ENCODE measurements at regions not wholly inside any gene's neighbourhood (a gene's known extent, or its start where the extent isn't known, plus 50 kb on each side); places are given as distances from the start of the nearest gene placed in this dataset.

GRCh38 chr18:78898066-78898465 is 81.6 kb upstream of the SALL3 start:
- no peaks in the 10 kb centered on the region for H3K27me3 ChIP-seq (ENCODE audit: control insufficient read depth, insufficient read depth, low read length)
- H3K9ac ChIP-seq (ENCODE audit: insufficient read depth, low read length), result no peak overlapping the region
- no peaks in the 10 kb centered on the region for H3K4me1 ChIP-seq (ENCODE audit: control insufficient read depth, extremely low read depth, insufficient read depth, low read length)
- DNase-seq (ENCODE audit: low read depth in 2 of 2), result no peak
- H4K20me1 ChIP-seq (ENCODE audit: control insufficient read depth, extremely low read depth, insufficient read depth, low read length), result no peaks in the 10 kb centered on the region
- no peak overlapping the region for H3K4me2 ChIP-seq (ENCODE audit: extremely low read depth, insufficient read depth, low read length)
- H3K27ac ChIP-seq (ENCODE audit: insufficient read depth, low read length), result no peak overlapping the region
- H3K4me3 ChIP-seq (replicated peaks in 1 of 4; ENCODE audit: control extremely low read depth in 1 of 4, insufficient read depth in 1 of 4, low read depth in 3 of 4, low read length in 4 of 4), result no peak overlapping the region
- TF ChIP-seq, protein P1, sequence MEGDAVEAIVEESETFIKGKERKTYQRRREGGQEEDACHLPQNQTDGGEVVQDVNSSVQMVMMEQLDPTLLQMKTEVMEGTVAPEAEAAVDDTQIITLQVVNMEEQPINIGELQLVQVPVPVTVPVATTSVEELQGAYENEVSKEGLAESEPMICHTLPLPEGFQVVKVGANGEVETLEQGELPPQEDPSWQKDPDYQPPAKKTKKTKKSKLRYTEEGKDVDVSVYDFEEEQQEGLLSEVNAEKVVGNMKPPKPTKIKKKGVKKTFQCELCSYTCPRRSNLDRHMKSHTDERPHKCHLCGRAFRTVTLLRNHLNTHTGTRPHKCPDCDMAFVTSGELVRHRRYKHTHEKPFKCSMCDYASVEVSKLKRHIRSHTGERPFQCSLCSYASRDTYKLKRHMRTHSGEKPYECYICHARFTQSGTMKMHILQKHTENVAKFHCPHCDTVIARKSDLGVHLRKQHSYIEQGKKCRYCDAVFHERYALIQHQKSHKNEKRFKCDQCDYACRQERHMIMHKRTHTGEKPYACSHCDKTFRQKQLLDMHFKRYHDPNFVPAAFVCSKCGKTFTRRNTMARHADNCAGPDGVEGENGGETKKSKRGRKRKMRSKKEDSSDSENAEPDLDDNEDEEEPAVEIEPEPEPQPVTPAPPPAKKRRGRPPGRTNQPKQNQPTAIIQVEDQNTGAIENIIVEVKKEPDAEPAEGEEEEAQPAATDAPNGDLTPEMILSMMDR (conservative IDR thresholded peaks at IDR 0.05 in 1 of 2, IDR thresholded peaks at IDR 0.05 in 1 of 2; ENCODE audit: low read depth in 1 of 2, low read length in 2 of 2), result no peak
- TF ChIP-seq EZH2 (IDR thresholded peaks at IDR 0.05; ENCODE audit: low read length, missing control alignments), result no peak
- H3K36me3 ChIP-seq (ENCODE audit: control insufficient read depth, insufficient read depth, low read length), result no peaks in the 10 kb centered on the region
- H3K79me2 ChIP-seq (ENCODE audit: control insufficient read depth, insufficient read depth, low read length), result no peaks in the 10 kb centered on the region
- no peaks in the 10 kb centered on the region for H3K9me3 ChIP-seq (ENCODE audit: control insufficient read depth, insufficient read depth, low read depth, low read length)
- H2AFZ ChIP-seq (ENCODE audit: low read length), result no peak overlapping the region

- H3K27me3 ChIP-seq (ENCODE audit: control insufficient read depth, insufficient read depth, low read length), result no peaks in the 10 kb centered on the region
- no peaks in the 10 kb centered on the region for H4K20me1 ChIP-seq (ENCODE audit: control insufficient read depth, extremely low read depth, insufficient read depth, low read length)
- no peak overlapping the region for H3K4me3 ChIP-seq (replicated peaks in 1 of 4; ENCODE audit: control extremely low read depth in 1 of 4, insufficient read depth in 1 of 4, low read depth in 3 of 4, low read length in 4 of 4)
- no peaks in the 10 kb centered on the region for H3K9me3 ChIP-seq (ENCODE audit: control insufficient read depth, insufficient read depth, low read depth, low read length)
- H3K4me1 ChIP-seq (ENCODE audit: control insufficient read depth, extremely low read depth, insufficient read depth, low read length), result no peaks in the 10 kb centered on the region
- H3K36me3 ChIP-seq (ENCODE audit: control insufficient read depth, insufficient read depth, low read length), result no peaks in the 10 kb centered on the region
- TF ChIP-seq, protein P1 (conservative IDR thresholded peaks at IDR 0.05 in 1 of 2, IDR thresholded peaks at IDR 0.05 in 1 of 2; ENCODE audit: low read depth in 1 of 2, low read length in 2 of 2), result no peak
- TF ChIP-seq EZH2 (IDR thresholded peaks at IDR 0.05; ENCODE audit: low read length, missing control alignments), result no peak
- H2AFZ ChIP-seq (ENCODE audit: low read length), result no peak overlapping the region
- H3K9ac ChIP-seq (ENCODE audit: insufficient read depth, low read length), result no peak overlapping the region
- H3K79me2 ChIP-seq (ENCODE audit: control insufficient read depth, insufficient read depth, low read length), result no peaks in the 10 kb centered on the region
- no peak for DNase-seq (ENCODE audit: low read depth in 2 of 2)
- H3K27ac ChIP-seq (ENCODE audit: insufficient read depth, low read length), result no peak overlapping the region
- no peak overlapping the region for H3K4me2 ChIP-seq (ENCODE audit: extremely low read depth, insufficient read depth, low read length)
Observed at GRCh38 chr18:78898635-78899034, 81.0 kb upstream of the SALL3 start.

GRCh38 chr18:78899241-78899640 is 80.4 kb upstream of the SALL3 start:
- H3K36me3 ChIP-seq (ENCODE audit: control insufficient read depth, insufficient read depth, low read length), result no peaks in the 10 kb centered on the region
- no peak for DNase-seq (ENCODE audit: low read depth in 2 of 2)
- H2AFZ ChIP-seq (ENCODE audit: low read length), result no peak overlapping the region
- no peak overlapping the region for H3K27ac ChIP-seq (ENCODE audit: insufficient read depth, low read length)
- H3K27me3 ChIP-seq (ENCODE audit: control insufficient read depth, insufficient read depth, low read length), result no peaks in the 10 kb centered on the region
- H3K9me3 ChIP-seq (ENCODE audit: control insufficient read depth, insufficient read depth, low read depth, low read length), result no peaks in the 10 kb centered on the region
- H3K4me1 ChIP-seq (ENCODE audit: control insufficient read depth, extremely low read depth, insufficient read depth, low read length), result no peaks in the 10 kb centered on the region
- H3K4me2 ChIP-seq (ENCODE audit: extremely low read depth, insufficient read depth, low read length), result no peak overlapping the region
- no peaks in the 10 kb centered on the region for H4K20me1 ChIP-seq (ENCODE audit: control insufficient read depth, extremely low read depth, insufficient read depth, low read length)
- H3K9ac ChIP-seq (ENCODE audit: insufficient read depth, low read length), result no peak overlapping the region
- H3K79me2 ChIP-seq (ENCODE audit: control insufficient read depth, insufficient read depth, low read length), result no peaks in the 10 kb centered on the region
- no peak overlapping the region for H3K4me3 ChIP-seq (replicated peaks in 1 of 4; ENCODE audit: control extremely low read depth in 1 of 4, insufficient read depth in 1 of 4, low read depth in 3 of 4, low read length in 4 of 4)
- no peak for TF ChIP-seq EZH2 (IDR thresholded peaks at IDR 0.05; ENCODE audit: low read length, missing control alignments)
- TF ChIP-seq, protein P1 (conservative IDR thresholded peaks at IDR 0.05 in 1 of 2, IDR thresholded peaks at IDR 0.05 in 1 of 2; ENCODE audit: low read depth in 1 of 2, low read length in 2 of 2), result no peak

Data from fibroblast of lung (primary cell).